ENCODE measurements at regions not wholly inside any gene's neighbourhood (a gene's known extent, or its start where the extent isn't known, plus 50 kb on each side); places are given as distances from the start of the nearest gene placed in this dataset.
A peak's percentile ranks its signal among the peaks of the same experiment; 100 is the strongest.

- peak overlapping the region; percentile 7 for H3K27ac ChIP-seq (ENCODE audit: low read depth, low read length)
Observed at GRCh38 chr20:11271319-11271718, 597.5 kb upstream of the JAG1 start.

GRCh38 chr20:11271920-11272594 lies 598.3 kb upstream of the JAG1 start:
- Histone ChIP-seq H3K4me1 (ENCODE audit: control insufficient read depth, insufficient read depth, low read length) (peaks cover 33% of the 10 kb centered on the region), H3K36me3 (ENCODE audit: control insufficient read depth, insufficient read depth, low read length) (no peaks in the 10 kb centered on the region), H3K27me3 (ENCODE audit: control insufficient read depth, insufficient read depth, low read length) (no peaks in the 10 kb centered on the region), H3K9me3 (ENCODE audit: control insufficient read depth, insufficient read depth, low read length) (no peaks in the 10 kb centered on the region), H3K4me3 (ENCODE audit: low read depth, low read length) (no peak overlapping the region), H3K27ac (ENCODE audit: low read depth, low read length) (no peak overlapping the region), H3K9ac (ENCODE audit: low read depth, low read length) (no peak overlapping the region)

More at GRCh38 chr20:11271319-11271718, 597.5 kb upstream of the JAG1 start:
- Histone ChIP-seq H3K9me3 (ENCODE audit: control insufficient read depth, insufficient read depth, low read length) (no peaks in the 10 kb centered on the region), H3K36me3 (ENCODE audit: control insufficient read depth, insufficient read depth, low read length) (no peaks in the 10 kb centered on the region), H3K27me3 (ENCODE audit: control insufficient read depth, insufficient read depth, low read length) (no peaks in the 10 kb centered on the region), H3K4me3 (ENCODE audit: low read depth, low read length) (no peak overlapping the region), H3K4me1 (ENCODE audit: control insufficient read depth, insufficient read depth, low read length) (peaks cover 39% of the 10 kb centered on the region), H3K9ac (ENCODE audit: low read depth, low read length) (no peak overlapping the region)

DNA sequence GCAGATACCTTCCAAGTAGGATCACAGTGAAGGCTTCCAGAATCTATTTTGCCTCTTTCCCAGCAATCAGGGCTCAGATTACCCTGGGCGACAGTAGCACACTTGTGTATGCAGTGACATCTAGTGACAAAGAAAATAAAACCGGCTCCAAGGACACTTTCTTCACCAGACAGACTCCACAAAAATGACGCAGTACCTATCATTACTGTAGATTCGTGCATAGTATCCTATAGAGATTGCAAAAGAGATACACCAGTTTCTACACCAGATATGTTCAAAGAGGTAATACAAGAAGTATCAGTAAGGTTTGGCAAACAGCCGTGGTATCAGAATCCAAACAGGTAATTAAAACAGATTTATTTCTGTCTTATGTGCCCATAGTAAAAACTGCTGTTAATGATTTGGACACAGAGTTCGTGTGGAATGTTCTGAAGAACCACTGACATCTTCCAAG lies 600.4 kb upstream of the JAG1 start:
- Histone ChIP-seq H3K4me1 (ENCODE audit: control insufficient read depth, insufficient read depth, low read length) (peaks cover 25% of the 10 kb centered on the region), H3K36me3 (ENCODE audit: control insufficient read depth, insufficient read depth, low read length) (no peaks in the 10 kb centered on the region), H3K9me3 (ENCODE audit: control insufficient read depth, insufficient read depth, low read length) (no peaks in the 10 kb centered on the region), H3K27me3 (ENCODE audit: control insufficient read depth, insufficient read depth, low read length) (no peaks in the 10 kb centered on the region), H3K9ac (ENCODE audit: low read depth, low read length) (no peak overlapping the region), H3K4me3 (ENCODE audit: low read depth, low read length) (no peak overlapping the region), H3K27ac (ENCODE audit: low read depth, low read length) (no peak overlapping the region)

- H3K4me1 ChIP-seq (ENCODE audit: control insufficient read depth, insufficient read depth, low read length): peaks cover 24% of the 10 kb centered on the region
- H3K27me3 ChIP-seq (ENCODE audit: control insufficient read depth, insufficient read depth, low read length): no peaks in the 10 kb centered on the region
- H3K9me3 ChIP-seq (ENCODE audit: control insufficient read depth, insufficient read depth, low read length): no peaks in the 10 kb centered on the region
- H3K4me3 ChIP-seq (ENCODE audit: low read depth, low read length): no peak overlapping the region
- no peak overlapping the region for H3K9ac ChIP-seq (ENCODE audit: low read depth, low read length)
- H3K36me3 ChIP-seq (ENCODE audit: control insufficient read depth, insufficient read depth, low read length): no peaks in the 10 kb centered on the region
- H3K27ac ChIP-seq (ENCODE audit: low read depth, low read length): no peak overlapping the region
Observed at GRCh38 chr20:11275740-11276139, 601.9 kb upstream of the JAG1 start.

DNA sequence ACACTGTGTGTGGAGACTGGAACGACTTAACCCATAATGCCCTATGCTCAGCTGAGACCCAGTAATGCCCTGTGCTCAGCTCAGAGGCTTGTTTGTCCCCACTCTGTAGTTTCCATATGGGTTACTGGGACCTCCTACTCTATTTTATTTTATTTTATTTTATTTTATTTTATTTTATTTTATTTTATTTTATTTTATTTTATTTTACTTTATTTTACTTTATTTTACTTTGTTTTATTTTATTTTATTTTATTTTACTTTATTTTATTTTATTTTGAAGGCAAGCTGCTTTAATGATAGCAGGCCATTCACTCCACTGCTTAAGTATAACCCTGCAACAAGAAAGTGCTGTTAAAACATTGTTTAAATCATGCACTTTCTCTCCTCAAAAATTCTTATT lies 603.4 kb upstream of the JAG1 start:
- no peaks in the 10 kb centered on the region for H3K9me3 ChIP-seq (ENCODE audit: control insufficient read depth, insufficient read depth, low read length)
- H3K36me3 ChIP-seq (ENCODE audit: control insufficient read depth, insufficient read depth, low read length): no peaks in the 10 kb centered on the region
- H3K4me1 ChIP-seq (ENCODE audit: control insufficient read depth, insufficient read depth, low read length): peaks cover 14% of the 10 kb centered on the region
- H3K4me3 ChIP-seq (ENCODE audit: low read depth, low read length): no peak overlapping the region
- no peaks in the 10 kb centered on the region for H3K27me3 ChIP-seq (ENCODE audit: control insufficient read depth, insufficient read depth, low read length)
- H3K27ac ChIP-seq (ENCODE audit: low read depth, low read length): no peak overlapping the region
- H3K9ac ChIP-seq (ENCODE audit: low read depth, low read length): no peak overlapping the region

DNA sequence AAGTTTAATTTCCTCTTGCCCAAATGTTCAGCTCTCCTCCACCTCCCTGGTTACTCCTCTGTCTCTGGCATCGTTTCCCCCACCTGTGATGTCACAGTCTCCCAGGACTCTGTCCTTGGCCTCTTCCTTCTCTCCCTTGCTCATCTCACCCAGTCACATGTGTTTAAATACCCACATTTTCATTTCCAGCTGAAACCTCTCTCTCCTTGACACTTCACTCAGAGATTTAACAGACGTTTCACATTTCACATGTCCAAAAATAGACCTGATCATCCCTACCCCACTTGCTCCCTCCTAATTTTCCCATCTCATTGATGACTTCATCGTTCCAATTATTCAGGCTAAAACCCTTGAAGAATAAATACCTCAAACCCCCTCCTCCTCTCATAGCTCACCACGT lies 604.1 kb upstream of the JAG1 start:
- H3K4me3 ChIP-seq (ENCODE audit: low read depth, low read length): no peak overlapping the region
- no peaks in the 10 kb centered on the region for H3K36me3 ChIP-seq (ENCODE audit: control insufficient read depth, insufficient read depth, low read length)
- no peaks in the 10 kb centered on the region for H3K9me3 ChIP-seq (ENCODE audit: control insufficient read depth, insufficient read depth, low read length)
- no peaks in the 10 kb centered on the region for H3K27me3 ChIP-seq (ENCODE audit: control insufficient read depth, insufficient read depth, low read length)
- no peak overlapping the region for H3K27ac ChIP-seq (ENCODE audit: low read depth, low read length)
- H3K4me1 ChIP-seq (ENCODE audit: control insufficient read depth, insufficient read depth, low read length): peaks cover 14% of the 10 kb centered on the region
- no peak overlapping the region for H3K9ac ChIP-seq (ENCODE audit: low read depth, low read length)

DNA sequence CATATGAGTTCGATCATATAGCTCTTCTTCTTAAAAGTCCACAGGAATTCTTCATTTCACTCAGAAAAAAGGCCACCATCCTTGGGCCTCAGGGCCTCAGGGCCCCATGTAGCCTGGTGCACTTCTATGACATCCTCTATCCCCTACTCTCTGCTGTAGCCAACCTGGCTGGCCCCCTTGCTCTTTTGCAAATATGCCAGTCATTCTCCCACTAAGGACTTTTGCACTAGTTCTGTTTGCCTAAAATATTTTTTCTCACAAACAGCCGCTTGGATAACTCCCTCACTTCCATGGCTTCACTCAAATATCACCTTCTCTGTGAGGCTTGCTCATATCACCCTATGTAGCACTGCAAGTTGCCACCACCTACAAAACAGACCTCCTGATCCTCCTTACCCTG lies 604.7 kb upstream of the JAG1 start:
- Histone ChIP-seq H3K4me1 (ENCODE audit: control insufficient read depth, insufficient read depth, low read length) (peaks cover 8% of the 10 kb centered on the region), H3K27me3 (ENCODE audit: control insufficient read depth, insufficient read depth, low read length) (no peaks in the 10 kb centered on the region), H3K9ac (ENCODE audit: low read depth, low read length) (no peak overlapping the region), H3K27ac (ENCODE audit: low read depth, low read length) (no peak overlapping the region), H3K9me3 (ENCODE audit: control insufficient read depth, insufficient read depth, low read length) (no peaks in the 10 kb centered on the region), H3K36me3 (ENCODE audit: control insufficient read depth, insufficient read depth, low read length) (no peaks in the 10 kb centered on the region), H3K4me3 (ENCODE audit: low read depth, low read length) (no peak overlapping the region)

DNA sequence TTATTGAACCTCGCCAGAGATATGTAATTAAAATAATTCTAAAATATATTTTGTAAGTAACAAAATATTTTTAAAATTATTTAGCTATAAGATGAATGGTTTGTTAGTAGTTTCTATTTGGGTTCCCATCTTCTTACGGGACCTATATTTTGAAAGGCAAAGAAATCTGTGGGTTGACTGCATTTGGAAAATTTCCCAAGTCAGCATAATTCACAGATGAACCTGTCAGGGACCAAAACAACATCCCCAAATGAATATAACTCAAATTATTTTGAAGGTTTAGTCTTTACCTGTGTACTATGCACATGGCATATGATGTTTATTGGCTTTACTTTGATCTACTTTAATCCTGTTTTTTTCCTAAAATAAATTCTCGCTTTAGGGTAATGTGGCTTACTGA lies 607.4 kb upstream of the JAG1 start:
- Histone ChIP-seq H3K4me3 (ENCODE audit: low read depth, low read length) (no peak overlapping the region), H3K9me3 (ENCODE audit: control insufficient read depth, insufficient read depth, low read length) (no peaks in the 10 kb centered on the region)

GRCh38 chr20:11281768-11282167 lies 608.0 kb upstream of the JAG1 start:
- H3K4me3 ChIP-seq (ENCODE audit: low read depth, low read length): no peak overlapping the region
- H3K4me1 ChIP-seq (ENCODE audit: control insufficient read depth, insufficient read depth, low read length): no peaks in the 10 kb centered on the region
- H3K36me3 ChIP-seq (ENCODE audit: control insufficient read depth, insufficient read depth, low read length): no peaks in the 10 kb centered on the region
- H3K9ac ChIP-seq (ENCODE audit: low read depth, low read length): no peak overlapping the region
- H3K9me3 ChIP-seq (ENCODE audit: control insufficient read depth, insufficient read depth, low read length): no peaks in the 10 kb centered on the region
- H3K27me3 ChIP-seq (ENCODE audit: control insufficient read depth, insufficient read depth, low read length): no peaks in the 10 kb centered on the region
- no peak overlapping the region for H3K27ac ChIP-seq (ENCODE audit: low read depth, low read length)

More for the DNA sequence above, 607.4 kb upstream of the JAG1 start:
- no peaks in the 10 kb centered on the region for H3K27me3 ChIP-seq (ENCODE audit: control insufficient read depth, insufficient read depth, low read length)
- no peak overlapping the region for H3K9ac ChIP-seq (ENCODE audit: low read depth, low read length)
- no peaks in the 10 kb centered on the region for H3K4me1 ChIP-seq (ENCODE audit: control insufficient read depth, insufficient read depth, low read length)
- H3K36me3 ChIP-seq (ENCODE audit: control insufficient read depth, insufficient read depth, low read length): no peaks in the 10 kb centered on the region
- no peak overlapping the region for H3K27ac ChIP-seq (ENCODE audit: low read depth, low read length)

- no peaks in the 10 kb centered on the region for H3K4me1 ChIP-seq (ENCODE audit: control insufficient read depth, insufficient read depth, low read length)
- H3K4me3 ChIP-seq (ENCODE audit: low read depth, low read length): no peak overlapping the region
- H3K9ac ChIP-seq (ENCODE audit: low read depth, low read length): no peak overlapping the region
- no peaks in the 10 kb centered on the region; the same call in 1 of the 2 replicates for H3K9me3 ChIP-seq (ENCODE audit: control insufficient read depth, insufficient read depth, low read length)
- no peaks in the 10 kb centered on the region for H3K27me3 ChIP-seq (ENCODE audit: control insufficient read depth, insufficient read depth, low read length)
- H3K27ac ChIP-seq (ENCODE audit: low read depth, low read length): no peak overlapping the region
- H3K36me3 ChIP-seq (ENCODE audit: control insufficient read depth, insufficient read depth, low read length): no peaks in the 10 kb centered on the region
Observed at GRCh38 chr20:11287126-11287525, 613.3 kb upstream of the JAG1 start.

- no peak overlapping the region for H3K4me3 ChIP-seq (ENCODE audit: low read depth, low read length)
- peaks cover 9% of the 10 kb centered on the region for H3K4me1 ChIP-seq (ENCODE audit: control insufficient read depth, insufficient read depth, low read length)
Observed at GRCh38 chr20:11296221-11296620, 621.5 kb upstream of the BTBD3 start.

More at GRCh38 chr20:11296221-11296620, 621.5 kb upstream of the BTBD3 start:
- no peaks in the 10 kb centered on the region for H3K9me3 ChIP-seq (ENCODE audit: control insufficient read depth, insufficient read depth, low read length)
- no peaks in the 10 kb centered on the region for H3K36me3 ChIP-seq (ENCODE audit: control insufficient read depth, insufficient read depth, low read length)
- H3K27me3 ChIP-seq (ENCODE audit: control insufficient read depth, insufficient read depth, low read length): no peaks in the 10 kb centered on the region
- no peak overlapping the region for H3K27ac ChIP-seq (ENCODE audit: low read depth, low read length)
- no peak overlapping the region for H3K9ac ChIP-seq (ENCODE audit: low read depth, low read length)

All from HUES48 (cell line).